HepG2 (cell line): ENCODE measurements at regions not wholly inside any gene's neighbourhood (a gene's known extent, or its start where the extent isn't known, plus 50 kb on each side); places are given as distances from the start of the nearest gene placed in this dataset.
"Not testable (repeated sequence)": the region's sequence is repeated elsewhere in the genome, so short reads cannot be mapped to it uniquely, and the experiment has no call there.

Experiments
- ATAC-seq: fragments of 200-7000 bp; cut with Tn5 transposase; 3 replicates; pipeline ENCODE4 v1.9.1; 2020; ENCODE audit warnings: mild to moderate bottlenecking, moderate library complexity
- BruUV-seq: library from RNA; stranded (reverse); fragments of 400-500 nt; replicated peaks from 2 replicates; lab custom pipeline; 2021; lab: Mats Ljungman, UMichigan
- CTCF ChIA-PET: fragments of 300-600 bp; formaldehyde crosslinking; extraction: SDS; loops from one replicate; lab custom pipeline; 2021; ENCODE audit warnings: low total read pairs, inconsistent platforms, low intra/inter-chr PET ratio; lab: Yijun Ruan, JAX
- POLR2A ChIA-PET: fragments of 350-600 bp; sonication (Branson Sonifier 250); formaldehyde crosslinking; loops from one replicate; lab custom pipeline; 2020; ENCODE audit warnings: antibody characterized with exemption, inconsistent platforms; lab: Yijun Ruan, JAX
- DNase-seq: peaks from one replicate; pipeline ENCODE4 v3.0.0-alpha.2; 2015; ENCODE audit warnings: low spot score
- FAIRE-seq: peaks from 3 replicates; lab custom pipeline; 2011; peaks lifted over from hg19 to GRCh38; lab: Jason Lieb, UNC
- H2AFZ ChIP-seq: one replicate; pipeline ENCODE4 v1.6.1; 2011; ENCODE audit warnings: low read length, inconsistent platforms
- H3K27ac ChIP-seq: fragments of 300-600 bp; 3 replicates; pipeline ENCODE4 v1.8.0; 2011; ENCODE audit warnings: mixed run types, mild to moderate bottlenecking, mixed read lengths, low read length, inconsistent platforms; ENCODE audit not compliant: insufficient read depth; ENCODE audit errors: extremely low read length
- H3K27me3 ChIP-seq, 2 experiments: fragments of 200-600 bp in 1 of 2; 2 replicates in 1 of 2; 3 replicates in 1 of 2; pipeline versions ENCODE4 v1.6.0 to v1.8.0; 2011; ENCODE audit warnings: low read length in 2 of 2, mild to moderate bottlenecking in 2 of 2, moderate library complexity in 2 of 2, inconsistent platforms in 1 of 2; ENCODE audit not compliant: insufficient read depth in 2 of 2, control insufficient read depth in 1 of 2
- H3K36me3 ChIP-seq, 2 experiments: fragments of 200-600 bp in 1 of 2; replicated peaks in 1 of 2; 2 replicates in 1 of 2; 3 replicates in 1 of 2; pipeline versions ENCODE4 v1.5.1 to v1.8.0; 2011; ENCODE audit warnings: low read length in 2 of 2, inconsistent platforms in 1 of 2; ENCODE audit not compliant: insufficient read depth in 2 of 2, control insufficient read depth in 1 of 2
- H3K4me1 ChIP-seq: 2 replicates; pipeline ENCODE4 v1.5.1; 2012; ENCODE audit warnings: low read length, inconsistent platforms; ENCODE audit not compliant: insufficient read depth
- H3K4me2 ChIP-seq: 2 replicates; pipeline ENCODE4 v1.6.0; 2011; ENCODE audit warnings: low read depth, low read length, inconsistent platforms
- H3K4me3 ChIP-seq, 3 experiments: fragments of 200-600 bp in 1 of 3; sonication (generic), shearing (Covaris generic) in 1 of 3; replicated peaks in 1 of 3; 2 replicates each; pipeline ENCODE4 v1.5.1; 2011 to 2016; ENCODE audit warnings: low read length in 3 of 3, inconsistent platforms in 2 of 3, low read depth in 2 of 3, mild to moderate bottlenecking in 2 of 3, control low read depth in 1 of 3, mixed read lengths in 1 of 3; ENCODE audit not compliant: insufficient read depth in 1 of 3
- H3K79me2 ChIP-seq: one replicate; pipeline ENCODE4 v1.6.1; 2011; ENCODE audit warnings: low read length, inconsistent platforms; ENCODE audit not compliant: insufficient read depth
- H3K9ac ChIP-seq: 2 replicates; pipeline ENCODE4 v1.6.0; 2011; ENCODE audit warnings: mild to moderate bottlenecking, low read depth, low read length, inconsistent platforms; ENCODE audit not compliant: insufficient read depth
- H3K9me3 ChIP-seq: 2 replicates; pipeline ENCODE4 v1.5.1; 2012; ENCODE audit warnings: mild to moderate bottlenecking, low read length
- H4K20me1 ChIP-seq: 2 replicates; pipeline ENCODE4 v1.6.0; 2011; ENCODE audit warnings: inconsistent platforms, mild to moderate bottlenecking, low read length, moderate library complexity; ENCODE audit not compliant: insufficient read depth
- WGBS: methylation state at CpG from one replicate; pipeline ENCODE4 v1.1.6; 2017; ENCODE audit warnings: low lambda C conversion rate; 5-methylcytosine and 5-hydroxymethylcytosine counted together
- in situ Hi-C: cut with HindIII; loops from 2 replicates; pipeline ENCODE4 v1.10.0; 2017; ENCODE audit warnings: low pct_unique_long_range_greater_than_20kb; ENCODE audit not compliant: extremely low pct_ligation_motif_present
- intact Hi-C: fragments of 100-400 bp; cut with micrococcal nuclease; formaldehyde crosslinking; loops from one replicate; pipeline ENCODE4 v1.10.0; 2022; ENCODE audit not compliant: unreplicated experiment

GRCh38 chr15:32535150-32535898 is 57.9 kb upstream of the GOLGA8N start:
- in situ Hi-C loops = not testable (repeated sequence)

DNA sequence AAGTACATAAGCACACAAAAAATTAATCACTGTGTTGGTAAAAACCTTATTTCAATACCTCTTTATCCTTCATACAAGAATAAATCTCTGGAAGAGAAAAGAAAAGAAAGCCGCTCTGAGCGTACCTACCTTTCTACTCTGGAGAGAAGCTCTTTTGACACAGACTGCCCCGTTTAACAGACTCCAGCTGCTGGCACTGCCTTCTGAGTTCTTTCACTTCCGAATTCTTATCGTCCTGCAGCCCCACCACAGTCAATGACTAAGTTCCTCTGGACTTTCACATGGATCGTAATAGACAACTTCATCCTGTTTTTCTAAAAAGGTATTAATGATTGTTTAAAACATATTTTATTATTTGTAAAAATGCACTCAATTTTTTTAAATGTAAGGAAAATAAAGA is 67.5 kb upstream of the GOLGA8O start:
- H3K4me3 ChIP-seq, CTCF ChIA-PET, H3K4me1 ChIP-seq, H3K27me3 ChIP-seq, POLR2A ChIA-PET, H3K9me3 ChIP-seq, H2AFZ ChIP-seq, BruUV-seq, ATAC-seq, intact Hi-C loops, in situ Hi-C loops, H3K9ac ChIP-seq, H3K27ac ChIP-seq, DNase-seq, H3K79me2 ChIP-seq, H3K4me2 ChIP-seq, H3K36me3 ChIP-seq, FAIRE-seq, H4K20me1 ChIP-seq: not testable (repeated sequence)
- 92% methylated on average over 6 of the region's 6 CpGs for whole genome bisulfite sequencing

More at GRCh38 chr15:32535150-32535898, 57.9 kb upstream of the GOLGA8N start:
- DNase-seq, H3K4me1 ChIP-seq, FAIRE-seq, intact Hi-C loops, ATAC-seq, H3K27me3 ChIP-seq, BruUV-seq, H3K9ac ChIP-seq, H3K4me3 ChIP-seq, H3K4me2 ChIP-seq, POLR2A ChIA-PET, H3K79me2 ChIP-seq, H3K36me3 ChIP-seq, H2AFZ ChIP-seq, H3K9me3 ChIP-seq, CTCF ChIA-PET, H4K20me1 ChIP-seq, H3K27ac ChIP-seq: not testable (repeated sequence)
- WGBS = no CpG with 5 or more reads among the region's 10 CpGs

DNA sequence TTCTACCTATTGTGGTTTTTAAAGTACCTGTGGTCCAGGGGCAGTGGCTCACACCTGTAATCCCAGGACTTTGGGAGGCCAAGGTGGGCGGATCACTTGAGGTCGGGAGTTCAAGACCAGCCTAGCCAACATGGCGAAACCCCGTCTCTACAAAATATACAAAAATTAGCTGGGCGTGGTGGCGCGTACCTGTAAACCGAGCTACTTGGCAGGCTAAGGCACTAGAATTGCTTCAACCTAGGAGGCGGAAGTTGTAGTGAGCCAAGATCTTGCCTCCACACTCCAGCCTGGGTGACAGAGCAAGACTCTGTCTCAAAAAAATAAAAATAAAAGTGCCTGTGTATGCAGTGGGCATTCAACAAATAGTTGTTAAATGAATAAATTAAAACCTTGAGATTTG is 67.0 kb upstream of the GOLGA8O start:
- H3K79me2 ChIP-seq, intact Hi-C loops, H3K4me3 ChIP-seq, FAIRE-seq, POLR2A ChIA-PET, BruUV-seq, H3K4me1 ChIP-seq, in situ Hi-C loops, H2AFZ ChIP-seq, CTCF ChIA-PET, H3K4me2 ChIP-seq, H3K27me3 ChIP-seq, ATAC-seq, DNase-seq, H3K9ac ChIP-seq, H3K9me3 ChIP-seq, H3K27ac ChIP-seq, H4K20me1 ChIP-seq, H3K36me3 ChIP-seq: not testable (repeated sequence)
- 100% methylated on average over 9 of the region's 9 CpGs for WGBS

DNA sequence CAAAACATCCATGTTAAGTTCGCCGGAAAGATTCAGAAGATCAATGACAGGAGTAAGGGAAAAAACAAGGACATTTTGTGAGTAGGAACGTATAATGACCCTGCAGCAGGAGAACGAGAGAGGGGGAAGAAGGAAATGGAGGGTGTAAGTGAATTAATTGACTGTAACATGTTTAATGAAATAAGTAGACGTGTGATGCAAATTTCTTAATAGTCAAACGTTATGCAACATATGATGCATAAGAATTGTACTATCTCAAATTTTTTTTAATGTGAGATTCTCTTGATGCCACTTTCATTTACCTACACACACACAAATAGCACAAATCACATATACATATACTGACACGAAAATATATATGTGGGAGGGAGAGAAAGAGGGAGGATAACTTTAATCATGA is 63.5 kb upstream of the GOLGA8O start:
- H3K27ac ChIP-seq, intact Hi-C loops, POLR2A ChIA-PET, H3K27me3 ChIP-seq, H3K4me2 ChIP-seq, H3K9ac ChIP-seq, in situ Hi-C loops, BruUV-seq, ATAC-seq, CTCF ChIA-PET, H3K9me3 ChIP-seq, FAIRE-seq, H3K79me2 ChIP-seq, H3K4me1 ChIP-seq, H4K20me1 ChIP-seq, DNase-seq, H3K4me3 ChIP-seq, H3K36me3 ChIP-seq, H2AFZ ChIP-seq: not testable (repeated sequence)
- whole genome bisulfite sequencing = 93% methylated on average over 7 of the region's 7 CpGs
